Ascending aorta (tissue), 2 donors: ENCODE measurements at regions not wholly inside any gene's neighbourhood (a gene's known extent, or its start where the extent isn't known, plus 50 kb on each side); places are given as distances from the start of the nearest gene placed in this dataset.

Source experiments
- DNase-seq, 2 donors: peaks; one replicate each; pipeline ENCODE4 v3.0.0-alpha.2; 2019; ENCODE audit warnings: low spot score in 2 of 2
- H3K27ac ChIP-seq, 2 donors: fragments of 200-600 bp; sonication (generic); one replicate each; pipeline ENCODE4 v1.5.1; 2016 to 2017; ENCODE audit warnings: mild to moderate bottlenecking in 1 of 2
- H3K27me3 ChIP-seq: fragments of 200-600 bp; sonication (generic); one replicate; pipeline ENCODE4 v1.5.1; 2017
- H3K36me3 ChIP-seq, 2 donors: fragments of 200-600 bp; sonication (generic); one replicate each; pipeline ENCODE4 v1.5.1; 2016
- H3K4me1 ChIP-seq, 2 donors: fragments of 200-600 bp; sonication (generic); one replicate each; pipeline ENCODE4 v1.5.1; 2016 to 2017; ENCODE audit warnings: mild to moderate bottlenecking in 1 of 2
- H3K4me3 ChIP-seq, 2 donors: fragments of 200-600 bp; sonication (generic); one replicate each; pipeline ENCODE4 v1.5.1; 2016 to 2017; ENCODE audit warnings: mild to moderate bottlenecking in 1 of 2
- H3K9me3 ChIP-seq, 2 donors: fragments of 200-600 bp; sonication (generic); one replicate each; pipeline ENCODE4 v1.5.1; 2016
- CTCF ChIP-seq, 3 experiments: fragments of 200-600 bp in 2 of 3; fragments of 450-650 bp in 1 of 3; sonication (generic) in 2 of 3; IDR thresholded peaks; one replicate each; pipeline ENCODE4 v1.5.1; 2016 to 2019; ENCODE audit warnings: antibody characterized with exemption in 3 of 3, mild to moderate bottlenecking in 1 of 3, moderate library complexity in 1 of 3
- intact Hi-C: fragments of 100-400 bp; cut with DNase I; formaldehyde crosslinking; loops from one replicate; pipeline ENCODE4 v1.15.1; 2023

- intact Hi-C loops = no loop called here
- no peak for TF ChIP-seq CTCF (IDR thresholded peaks at IDR 0.05)
- Histone ChIP-seq H3K27me3 (no peaks in the 10 kb centered on the region), H3K27ac (no peak overlapping the region), H3K4me3 (no peak overlapping the region), H3K4me1 (no peaks in the 10 kb centered on the region), H3K36me3 (no peaks in the 10 kb centered on the region), H3K9me3 (peaks cover 3 to 9% of the 10 kb centered on the region in 2 donors)
- DNase-seq = no peak
Observed at GRCh38 chr1:212532469-212533147, 76.0 kb upstream of the ATF3 start.

GRCh38 chr1:212533148-212533517, 75.4 kb upstream of the ATF3 start:
- no peaks in the 10 kb centered on the region for H3K27me3 ChIP-seq
- no peak overlapping the region for H3K27ac ChIP-seq
- intact Hi-C loops = no loop called here
- no peak overlapping the region for H3K4me3 ChIP-seq
- peaks cover 3 to 14% of the 10 kb centered on the region in 2 donors for H3K9me3 ChIP-seq
- no peak for TF ChIP-seq CTCF (IDR thresholded peaks at IDR 0.05)
- H3K36me3 ChIP-seq = no peaks in the 10 kb centered on the region
- DNase-seq = no peak
- H3K4me1 ChIP-seq = no peaks in the 10 kb centered on the region

GRCh38 chr1:212536586-212536985, 72.0 kb upstream of the ATF3 start:
- Histone ChIP-seq H3K4me3 (no peak overlapping the region), H3K4me1 (no peaks in the 10 kb centered on the region), H3K9me3 (peaks cover 3 to 14% of the 10 kb centered on the region in 2 donors), H3K27me3 (no peaks in the 10 kb centered on the region), H3K36me3 (no peaks in the 10 kb centered on the region), H3K27ac (no peak overlapping the region)
- DNase-seq = no peak
- intact Hi-C loops = no loop called here
- no peak for TF ChIP-seq CTCF (IDR thresholded peaks at IDR 0.05)

GRCh38 chr1:212537610-212538009, 71.0 kb upstream of the ATF3 start:
- intact Hi-C loops = no loop called here
- Histone ChIP-seq H3K27me3 (no peaks in the 10 kb centered on the region), H3K4me1 (no peaks in the 10 kb centered on the region), H3K36me3 (no peaks in the 10 kb centered on the region), H3K4me3 (no peak overlapping the region), H3K27ac (no peak overlapping the region), H3K9me3 (peaks cover 3 to 14% of the 10 kb centered on the region in 2 donors)
- DNase-seq = no peak
- TF ChIP-seq CTCF (IDR thresholded peaks at IDR 0.05) = no peak

- DNase-seq = no peak
- Histone ChIP-seq H3K27me3 (no peaks in the 10 kb centered on the region), H3K4me3 (no peak overlapping the region), H3K9me3 (peaks cover 3 to 14% of the 10 kb centered on the region in 2 donors), H3K36me3 (no peaks in the 10 kb centered on the region), H3K27ac (no peak overlapping the region), H3K4me1 (no peaks in the 10 kb centered on the region)
- no peak for TF ChIP-seq CTCF (IDR thresholded peaks at IDR 0.05)
- intact Hi-C loops = no loop called here
Observed at GRCh38 chr1:212539737-212540430, 68.7 kb upstream of the ATF3 start.
